CD4-positive, alpha-beta T cell (primary cell): ENCODE measurements at regions not wholly inside any gene's neighbourhood (a gene's known extent, or its start where the extent isn't known, plus 50 kb on each side); places are given as distances from the start of the nearest gene placed in this dataset.

Experiments used
- ATAC-seq: fragments of 200-7000 bp; cut with Tn5 transposase; one replicate; pipeline ENCODE4 v1.10.0; 2022; ENCODE audit warnings: mild to moderate bottlenecking; ENCODE audit not compliant: poor library complexity
- CTCF ChIA-PET: fragments of 350-600 bp; sonication (Branson Sonifier 250); formaldehyde crosslinking; loops from one replicate; lab custom pipeline; 2021; ENCODE audit warnings: antibody characterized with exemption, inconsistent platforms; lab: Charles Lee
- POLR2A ChIA-PET: fragments of 350-600 bp; sonication (Branson Sonifier 250); formaldehyde crosslinking; loops from one replicate; lab custom pipeline; 2021; ENCODE audit warnings: antibody characterized with exemption, inconsistent platforms; lab: Charles Lee
- DNase-seq, 14 experiments: peaks; one replicate each; pipeline ENCODE4 v3.0.0-alpha.2; 2013 to 2020; ENCODE audit warnings: mixed read lengths in 2 of 14
- H3K27ac ChIP-seq, 2 donors: one replicate each; pipeline versions ENCODE4 v1.5.1 to v1.7.0; 2013; ENCODE audit warnings: low read length in 2 of 2, low read depth in 1 of 2, mild to moderate bottlenecking in 1 of 2
- H3K27me3 ChIP-seq, 2 experiments: 1 replicate in 1 of 2; 2 replicates in 1 of 2; pipeline versions ENCODE4 v1.6.1 to v1.7.0; 2013; ENCODE audit warnings: low read length in 2 of 2, control low read depth in 1 of 2, mild to moderate bottlenecking in 1 of 2, moderate library complexity in 1 of 2; ENCODE audit not compliant: insufficient read depth in 2 of 2, control insufficient read depth in 1 of 2
- H3K36me3 ChIP-seq: one replicate; pipeline ENCODE4 v1.6.1; 2013; ENCODE audit warnings: low read length, control low read depth; ENCODE audit not compliant: insufficient read depth
- H3K4me1 ChIP-seq: one replicate; pipeline ENCODE4 v1.6.1; 2013; ENCODE audit warnings: low read length, control low read depth; ENCODE audit not compliant: insufficient read depth
- H3K4me3 ChIP-seq: one replicate; pipeline ENCODE4 v1.5.1; 2013; ENCODE audit warnings: mild to moderate bottlenecking, low read length, moderate library complexity
- H3K9me3 ChIP-seq, 2 experiments: 1 replicate in 1 of 2; 2 replicates in 1 of 2; pipeline versions ENCODE4 v1.6.1 to v1.7.0; 2013; ENCODE audit warnings: low read length in 2 of 2, mild to moderate bottlenecking in 2 of 2, control low read depth in 1 of 2, moderate library complexity in 1 of 2; ENCODE audit not compliant: control insufficient read depth in 1 of 2, insufficient read depth in 1 of 2
- H3K27ac Mint-ChIP-seq: one replicate; pipeline ENCODE4 v1.8.0; 2020; ENCODE audit warnings: mixed read lengths
- H3K27me3 Mint-ChIP-seq: one replicate; pipeline ENCODE4 v1.8.0; 2021; ENCODE audit warnings: mixed read lengths
- H3K36me3 Mint-ChIP-seq: one replicate; pipeline ENCODE4 v1.8.0; 2021; ENCODE audit warnings: low read depth, mixed read lengths
- H3K4me1 Mint-ChIP-seq: one replicate; pipeline ENCODE4 v1.8.0; 2021; ENCODE audit warnings: low read depth, mixed read lengths
- H3K4me3 Mint-ChIP-seq: one replicate; pipeline ENCODE4 v1.8.0; 2020; ENCODE audit warnings: mild to moderate bottlenecking, mixed read lengths
- H3K9me3 Mint-ChIP-seq: one replicate; pipeline ENCODE4 v1.8.0; 2020; ENCODE audit warnings: mixed read lengths
- CTCF ChIP-seq: fragments of 200-600 bp; IDR thresholded peaks from one replicate; pipeline ENCODE4 v1.8.0; 2022; ENCODE audit warnings: antibody characterized with exemption, mild to moderate bottlenecking
- intact Hi-C, 2 experiments: fragments of 100-400 bp; cut with DNase I in 1 of 2; cut with micrococcal nuclease in 1 of 2; formaldehyde crosslinking; loops; one replicate each; pipeline versions ENCODE4 v1.15.1 to v1.9.0; 2023 to 2025; cut with DNase I, micrococcal nuclease

DNA sequence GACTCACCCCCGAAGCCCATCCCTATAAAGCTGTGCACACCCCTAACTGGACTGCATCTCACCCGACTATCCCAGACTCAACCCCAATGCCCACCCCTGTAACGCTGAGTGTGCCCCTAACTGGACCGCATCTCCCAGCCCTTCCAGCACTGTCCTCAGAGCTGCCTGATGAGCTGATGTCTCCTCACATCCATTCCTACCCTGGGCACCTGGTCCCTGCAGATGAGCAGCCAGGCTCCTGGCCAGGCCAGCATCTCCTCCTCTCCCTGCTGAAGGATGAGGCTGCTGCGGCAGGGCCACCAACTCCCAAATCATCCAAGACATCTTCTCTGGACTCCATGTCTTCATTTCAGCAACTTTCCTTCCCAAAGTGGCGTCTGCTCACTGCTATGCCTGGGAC lies 332.1 kb downstream of the CTTN start:
- intact Hi-C loops = no loop called here
- POLR2A ChIA-PET = no interaction called here
- H3K27me3 ChIP-seq = no peaks in the 10 kb centered on the region
- H3K36me3 Mint-ChIP-seq = no peaks in the 10 kb centered on the region
- H3K36me3 ChIP-seq = no peaks in the 10 kb centered on the region
- CTCF ChIA-PET = no interaction called here
- no peak overlapping the region for H3K27ac ChIP-seq
- no peaks in the 10 kb centered on the region for H3K9me3 Mint-ChIP-seq
- no peak overlapping the region for H3K4me3 Mint-ChIP-seq
- ATAC-seq = no peak
- H3K4me3 ChIP-seq = no peak overlapping the region
- no peak for TF ChIP-seq CTCF
- H3K27ac Mint-ChIP-seq = no peak overlapping the region
- no peaks in the 10 kb centered on the region for H3K4me1 ChIP-seq
- H3K9me3 ChIP-seq = peaks cover 0 to 18% of the 10 kb centered on the region in 2 experiments
- H3K27me3 Mint-ChIP-seq = no peaks in the 10 kb centered on the region
- DNase-seq = no peak
- no peaks in the 10 kb centered on the region for H3K4me1 Mint-ChIP-seq

- no peaks in the 10 kb centered on the region for H3K27me3 ChIP-seq
- H3K9me3 Mint-ChIP-seq = no peaks in the 10 kb centered on the region
- H3K27ac Mint-ChIP-seq = no peak overlapping the region
- no peak overlapping the region for H3K4me3 ChIP-seq
- no peak overlapping the region for H3K4me3 Mint-ChIP-seq
- POLR2A ChIA-PET = no interaction called here
- H3K27ac ChIP-seq = no peak overlapping the region
- H3K4me1 Mint-ChIP-seq = no peaks in the 10 kb centered on the region
- H3K36me3 Mint-ChIP-seq = no peaks in the 10 kb centered on the region
- CTCF ChIA-PET = no interaction called here
- ATAC-seq = no peak
- H3K4me1 ChIP-seq = no peaks in the 10 kb centered on the region
- peaks cover 0 to 18% of the 10 kb centered on the region in 2 experiments for H3K9me3 ChIP-seq
- no peak for TF ChIP-seq CTCF
- H3K36me3 ChIP-seq = no peaks in the 10 kb centered on the region
- DNase-seq = no peak
- peaks cover 4% of the 10 kb centered on the region for H3K27me3 Mint-ChIP-seq
- intact Hi-C loops = no loop called here
These were observed 333.1 kb downstream of the CTTN start for GRCh38 chr11:70731271-70732022.

- ChIA-PET POLR2A (no interaction called here), CTCF (no interaction called here)
- no peaks in the 10 kb centered on the region for H3K27me3 ChIP-seq
- H3K9me3 Mint-ChIP-seq = no peaks in the 10 kb centered on the region
- intact Hi-C loops = no loop called here
- no peak overlapping the region for H3K4me3 ChIP-seq
- H3K27me3 Mint-ChIP-seq = peaks cover 4% of the 10 kb centered on the region
- DNase-seq = no peak
- no peak for ATAC-seq
- no peak for TF ChIP-seq CTCF
- no peak overlapping the region for H3K4me3 Mint-ChIP-seq
- no peaks in the 10 kb centered on the region for H3K36me3 ChIP-seq
- H3K4me1 Mint-ChIP-seq = no peaks in the 10 kb centered on the region
- no peak overlapping the region for H3K27ac ChIP-seq
- H3K9me3 ChIP-seq = peaks cover 0 to 18% of the 10 kb centered on the region in 2 experiments
- H3K27ac Mint-ChIP-seq = no peak overlapping the region
- no peaks in the 10 kb centered on the region for H3K4me1 ChIP-seq
- H3K36me3 Mint-ChIP-seq = no peaks in the 10 kb centered on the region
These were observed 333.9 kb downstream of the CTTN start for GRCh38 chr11:70732023-70732880.
